ENCODE measurements at regions not wholly inside any gene's neighbourhood (a gene's known extent, or its start where the extent isn't known, plus 50 kb on each side); places are given as distances from the start of the nearest gene placed in this dataset.
"Not testable (repeated sequence)": the region's sequence is repeated elsewhere in the genome, so short reads cannot be mapped to it uniquely, and the experiment has no call there.

DNA sequence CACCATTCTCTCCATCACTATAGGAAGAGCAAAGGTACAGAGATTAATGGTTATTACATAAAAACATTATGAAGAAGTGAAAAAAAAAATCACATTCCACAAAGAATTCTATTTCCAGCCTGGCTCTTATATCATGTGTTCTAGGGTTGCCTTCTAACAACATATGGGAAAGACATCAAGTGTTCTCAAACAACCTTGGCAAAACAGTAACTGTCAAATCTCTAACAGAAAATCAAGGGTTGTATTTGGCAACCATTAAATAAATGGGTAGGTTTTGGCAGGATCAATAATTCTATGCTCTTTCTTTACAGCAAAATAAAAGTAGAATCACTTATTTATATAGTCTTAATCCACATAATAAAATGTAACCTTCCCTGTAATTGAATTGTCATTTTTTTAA is 728.9 kb downstream of the MAT2B start:
- H3K4me3 ChIP-seq (ENCODE audit: control insufficient read depth, low read depth, low read length), result no peak overlapping the region
- TF ChIP-seq, protein P1, sequence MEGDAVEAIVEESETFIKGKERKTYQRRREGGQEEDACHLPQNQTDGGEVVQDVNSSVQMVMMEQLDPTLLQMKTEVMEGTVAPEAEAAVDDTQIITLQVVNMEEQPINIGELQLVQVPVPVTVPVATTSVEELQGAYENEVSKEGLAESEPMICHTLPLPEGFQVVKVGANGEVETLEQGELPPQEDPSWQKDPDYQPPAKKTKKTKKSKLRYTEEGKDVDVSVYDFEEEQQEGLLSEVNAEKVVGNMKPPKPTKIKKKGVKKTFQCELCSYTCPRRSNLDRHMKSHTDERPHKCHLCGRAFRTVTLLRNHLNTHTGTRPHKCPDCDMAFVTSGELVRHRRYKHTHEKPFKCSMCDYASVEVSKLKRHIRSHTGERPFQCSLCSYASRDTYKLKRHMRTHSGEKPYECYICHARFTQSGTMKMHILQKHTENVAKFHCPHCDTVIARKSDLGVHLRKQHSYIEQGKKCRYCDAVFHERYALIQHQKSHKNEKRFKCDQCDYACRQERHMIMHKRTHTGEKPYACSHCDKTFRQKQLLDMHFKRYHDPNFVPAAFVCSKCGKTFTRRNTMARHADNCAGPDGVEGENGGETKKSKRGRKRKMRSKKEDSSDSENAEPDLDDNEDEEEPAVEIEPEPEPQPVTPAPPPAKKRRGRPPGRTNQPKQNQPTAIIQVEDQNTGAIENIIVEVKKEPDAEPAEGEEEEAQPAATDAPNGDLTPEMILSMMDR (conservative IDR thresholded peaks at IDR 0.05; ENCODE audit: control insufficient read depth, insufficient read depth, low read depth, low read length), result no peak
- no peak for DNase-seq (ENCODE audit: low read depth)

DNA sequence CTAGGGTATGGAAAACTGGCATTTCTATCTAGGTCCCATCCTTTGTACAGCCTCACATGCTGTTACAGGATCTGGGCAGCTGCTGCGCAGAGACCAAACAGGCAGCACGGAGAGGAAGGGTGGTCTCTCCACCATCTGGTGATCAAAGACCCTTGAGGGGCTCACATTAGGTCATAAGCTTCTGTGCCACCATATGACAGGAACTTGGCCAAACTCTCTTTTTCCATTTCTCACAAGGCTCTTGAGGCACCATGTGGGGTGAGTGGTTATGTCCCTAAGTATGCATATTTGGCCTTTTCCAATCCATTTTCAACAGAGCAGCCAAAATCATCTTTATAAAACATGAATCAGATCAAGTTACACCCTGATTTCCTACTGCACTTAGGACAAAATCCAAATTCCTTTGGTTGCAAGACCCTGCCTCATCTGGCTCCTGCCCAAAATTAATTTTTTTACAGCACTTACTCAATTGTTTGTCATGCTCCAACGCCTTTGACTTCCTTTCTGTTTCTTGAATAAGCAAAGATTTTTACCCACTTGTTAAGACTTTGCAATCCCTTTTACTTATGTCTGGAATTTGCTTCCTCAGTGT is 730.0 kb downstream of the MAT2B start:
- no peak overlapping the region for H3K4me3 ChIP-seq (ENCODE audit: control insufficient read depth, low read depth, low read length)
- DNase-seq (ENCODE audit: low read depth), result peak; percentile 81
- TF ChIP-seq, protein P1 (conservative IDR thresholded peaks at IDR 0.05; ENCODE audit: control insufficient read depth, insufficient read depth, low read depth, low read length), result no peak

DNA sequence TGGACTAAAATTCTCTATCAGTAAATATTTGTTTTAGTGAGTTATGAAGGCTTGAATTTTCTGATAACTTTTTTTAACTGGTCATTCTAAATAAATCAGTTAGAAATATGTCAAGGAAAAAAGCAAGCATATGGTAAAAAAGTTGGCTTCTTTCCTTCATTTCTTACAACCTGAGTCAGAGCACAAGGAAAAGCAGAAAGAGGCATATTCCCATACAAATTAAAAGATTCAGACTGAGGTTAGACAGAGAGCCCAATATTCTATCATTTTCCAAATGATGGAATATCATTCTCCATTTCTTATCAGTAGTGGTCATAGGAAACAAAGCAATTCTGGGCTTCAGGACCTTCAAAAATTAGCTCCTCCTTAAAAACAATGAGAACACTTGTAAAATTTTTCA is 732.1 kb downstream of the MAT2B start:
- peak; percentile 15 for DNase-seq (ENCODE audit: low read depth)
- TF ChIP-seq, protein P1 (conservative IDR thresholded peaks at IDR 0.05; ENCODE audit: control insufficient read depth, insufficient read depth, low read depth, low read length), result no peak
- no peak overlapping the region for H3K4me3 ChIP-seq (ENCODE audit: control insufficient read depth, low read depth, low read length)

DNA sequence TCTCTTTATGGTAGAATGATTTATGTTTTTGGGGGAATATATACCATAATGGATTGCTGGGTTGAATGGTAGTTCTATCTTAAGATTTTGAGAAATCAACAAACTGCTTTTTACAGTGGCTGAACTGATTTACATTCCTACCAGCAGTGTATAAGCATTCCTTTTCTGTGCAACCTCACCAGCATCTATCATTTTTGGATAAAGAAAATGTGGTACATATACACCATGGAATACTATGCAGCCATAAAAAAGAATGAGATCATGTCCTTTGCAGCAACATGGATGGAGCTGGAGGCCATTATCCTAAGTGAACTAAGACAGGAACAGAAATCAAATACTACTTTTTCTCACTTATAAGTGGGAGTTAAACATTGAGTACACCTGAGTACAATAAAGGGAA is 746.4 kb downstream of the MAT2B start:
- not testable (repeated sequence) for H3K4me3 ChIP-seq (ENCODE audit: control insufficient read depth, low read depth, low read length); DNase-seq (ENCODE audit: low read depth)

DNA sequence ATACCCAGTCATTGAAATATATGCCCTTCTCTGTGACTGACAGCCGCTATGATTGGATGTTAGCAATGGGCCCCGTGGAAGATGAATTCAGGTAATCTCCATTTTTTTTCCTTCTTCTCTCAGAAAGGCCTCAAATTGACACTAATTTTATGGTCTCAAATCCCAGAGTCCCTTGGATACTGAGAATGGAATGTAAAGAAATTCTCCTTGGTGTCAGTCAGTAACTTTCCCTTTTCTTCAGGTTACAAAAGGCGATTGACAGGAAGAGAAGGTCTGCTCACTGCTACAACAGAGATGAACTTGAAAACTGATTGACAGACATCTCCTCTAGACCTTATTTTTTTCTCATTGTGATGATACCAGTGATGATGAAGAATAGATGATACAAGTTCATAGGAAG is 748.3 kb downstream of the MAT2B start:
- TF ChIP-seq, protein P1 (conservative IDR thresholded peaks at IDR 0.05; ENCODE audit: control insufficient read depth, insufficient read depth, low read depth, low read length), result no peak
- no peak overlapping the region for H3K4me3 ChIP-seq (ENCODE audit: control insufficient read depth, low read depth, low read length)
- DNase-seq (ENCODE audit: low read depth), result no peak

DNA sequence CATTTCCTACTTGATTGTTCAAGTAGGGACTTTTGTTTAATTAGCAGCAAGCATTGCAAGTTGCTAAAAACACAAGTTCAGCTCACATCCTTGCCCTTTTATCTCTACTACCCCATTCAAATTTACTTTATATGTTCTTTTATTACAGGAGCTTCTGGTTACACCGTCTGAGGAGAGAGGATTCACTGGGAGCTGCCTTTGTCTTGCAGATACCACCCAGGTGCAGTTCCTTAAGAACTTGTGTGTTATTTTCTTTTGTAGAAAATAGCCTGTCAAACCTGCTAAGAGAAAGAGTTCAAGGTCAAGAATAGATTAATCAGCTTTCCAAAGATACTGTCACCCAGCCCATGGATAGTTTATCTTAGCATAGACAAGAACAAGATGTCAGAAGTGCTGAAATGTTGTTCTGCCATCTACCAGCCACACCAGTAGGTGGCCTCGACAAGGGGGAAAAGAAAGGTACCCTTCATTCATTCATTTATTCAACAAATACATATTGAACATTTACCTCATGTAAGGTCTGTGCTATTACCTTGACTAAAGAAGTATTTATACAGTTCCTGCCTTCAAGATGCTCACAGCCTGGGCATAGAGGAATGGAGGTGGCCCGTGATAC is 750.3 kb downstream of the MAT2B start:
- DNase-seq (ENCODE audit: low read depth), result no peak
- TF ChIP-seq, protein P1 (conservative IDR thresholded peaks at IDR 0.05; ENCODE audit: control insufficient read depth, insufficient read depth, low read depth, low read length), result peak; percentile 1
- H3K4me3 ChIP-seq (ENCODE audit: control insufficient read depth, low read depth, low read length), result no peak overlapping the region

DNA sequence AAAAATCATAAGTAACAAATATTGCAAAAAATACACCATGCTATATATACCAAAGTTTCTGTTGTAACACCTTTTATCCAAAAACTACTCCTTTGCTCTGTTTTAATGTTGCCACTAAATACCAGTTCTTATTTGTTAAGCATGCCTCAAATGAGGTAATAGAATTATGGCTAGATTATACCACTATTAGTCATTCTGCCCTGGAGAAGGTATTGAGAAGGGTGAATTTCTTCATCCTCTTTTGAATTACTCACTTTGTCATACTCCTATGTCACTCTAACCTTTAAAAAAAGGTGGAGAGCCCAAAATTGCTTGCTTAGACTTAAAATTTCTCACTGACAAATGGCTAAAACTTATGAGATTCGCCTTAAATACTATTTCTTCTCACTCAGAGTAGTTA is 750.9 kb downstream of the MAT2B start:
- DNase-seq (ENCODE audit: low read depth), result peak; percentile 15
- H3K4me3 ChIP-seq (ENCODE audit: control insufficient read depth, low read depth, low read length), result no peak overlapping the region
- TF ChIP-seq, protein P1 (conservative IDR thresholded peaks at IDR 0.05; ENCODE audit: control insufficient read depth, insufficient read depth, low read depth, low read length), result no peak
